ENCODE measurements at regions not wholly inside any gene's neighbourhood (a gene's known extent, or its start where the extent isn't known, plus 50 kb on each side); places are given as distances from the start of the nearest gene placed in this dataset.
"Not testable (repeated sequence)": the region's sequence is repeated elsewhere in the genome, so short reads cannot be mapped to it uniquely, and the experiment has no call there.

GRCh38 chr9:84511651-84512050, 157.9 kb upstream of the NTRK2 start:
- no peak for DNase-seq

- DNase-seq: no peak
Observed at GRCh38 chr9:84512493-84512892, 157.0 kb upstream of the NTRK2 start.

- no peak for DNase-seq
Observed at GRCh38 chr9:84513473-84513872, 156.1 kb upstream of the NTRK2 start.

GRCh38 chr9:84513979-84514378, 155.6 kb upstream of the NTRK2 start:
- DNase-seq: no peak

GRCh38 chr9:84514421-84514820, 155.1 kb upstream of the NTRK2 start:
- no peak for DNase-seq

- no peak for DNase-seq
Observed at GRCh38 chr9:84517026-84517425, 152.5 kb upstream of the NTRK2 start.

GRCh38 chr9:84519413-84519812, 150.1 kb upstream of the NTRK2 start:
- no peak for DNase-seq

- no peak for DNase-seq
Observed at GRCh38 chr9:84521208-84521607, 148.3 kb upstream of the NTRK2 start.

- not testable (repeated sequence) for DNase-seq
Observed at GRCh38 chr9:84526211-84526610, 143.3 kb upstream of the NTRK2 start.

- DNase-seq: not testable (repeated sequence)
Observed at GRCh38 chr9:84527060-84527720, 142.3 kb upstream of the NTRK2 start.

GRCh38 chr9:84535973-84536372, 133.6 kb upstream of the NTRK2 start:
- not testable (repeated sequence) for DNase-seq

GRCh38 chr9:84538879-84539278, 130.7 kb upstream of the NTRK2 start:
- no peak for DNase-seq

GRCh38 chr9:84542554-84542953, 127.0 kb upstream of the NTRK2 start:
- no peak for DNase-seq

- DNase-seq: no peak
Observed at GRCh38 chr9:84554069-84554664, 115.4 kb upstream of the NTRK2 start.

GRCh38 chr9:84556556-84556955, 113.0 kb upstream of the NTRK2 start:
- DNase-seq: no peak

GRCh38 chr9:84557751-84558150, 111.8 kb upstream of the NTRK2 start:
- DNase-seq: no peak

- no peak for DNase-seq
Observed at GRCh38 chr9:84563691-84564090, 105.8 kb upstream of the NTRK2 start.

- no peak for DNase-seq
Observed at GRCh38 chr9:84567805-84568204, 101.7 kb upstream of the NTRK2 start.

- no peak for DNase-seq
Observed at GRCh38 chr9:84570482-84571154, 98.9 kb upstream of the NTRK2 start.

- DNase-seq: no peak
Observed at GRCh38 chr9:84573083-84573482, 96.4 kb upstream of the NTRK2 start.

- DNase-seq: no peak
Observed at GRCh38 chr9:84575705-84576104, 93.8 kb upstream of the NTRK2 start.

- no peak for DNase-seq
Observed at GRCh38 chr9:84583866-84584265, 85.7 kb upstream of the NTRK2 start.

- no peak for DNase-seq
Observed at GRCh38 chr9:84586662-84587061, 82.9 kb upstream of the NTRK2 start.

GRCh38 chr9:84587153-84587552, 82.4 kb upstream of the NTRK2 start:
- DNase-seq: no peak

Data from hippocampal formation (tissue), 2 donors.